ENCODE measurements at regions not wholly inside any gene's neighbourhood (a gene's known extent, or its start where the extent isn't known, plus 50 kb on each side); places are given as distances from the start of the nearest gene placed in this dataset.

- TF ChIP-seq EZH2 (IDR thresholded peaks at IDR 0.05; ENCODE audit: insufficient read depth, poor library complexity, severe bottlenecking) (no peak), EZH2phosphoT487 (IDR thresholded peaks at IDR 0.05; ENCODE audit: insufficient read depth, low read depth) (no peak)
- Histone ChIP-seq H3K9me2 (ENCODE audit: insufficient read depth) (no peaks in the 10 kb centered on the region), H3K27ac (no peak overlapping the region), H3K4me2 (ENCODE audit: unreplicated experiment) (no peak overlapping the region), H3K79me2 (ENCODE audit: insufficient read depth) (no peaks in the 10 kb centered on the region), H3F3A (ENCODE audit: insufficient read depth) (peaks cover 9% of the 10 kb centered on the region; the same call in 1 of the 2 replicates), H3K9ac (no peak overlapping the region), H3K36me3 (ENCODE audit: low read depth) (no peaks in the 10 kb centered on the region), H2AFZ (no peak overlapping the region), H3K9me3 (ENCODE audit: low read depth) (no peaks in the 10 kb centered on the region), H3K27me3 (replicated peaks; ENCODE audit: insufficient read depth) (no peaks in the 10 kb centered on the region), H3K4me1 (ENCODE audit: insufficient read depth) (peaks cover 20% of the 10 kb centered on the region), H4K20me1 (ENCODE audit: insufficient read depth) (no peaks in the 10 kb centered on the region), H3K4me3 (no peak overlapping the region)
- DNase-seq, result no peak
- 88 to 93% methylated on average over 4 of the region's 4 CpGs for WGBS, 2 experiments (ENCODE audit: low coverage in 1 of 2, low lambda C conversion rate in 2 of 2, missing lambda C conversion rate in 2 of 2)
- in situ Hi-C loops (cut with MboI), result no loop called here
These were observed 79.1 kb upstream of the ZFP64 start for GRCh38 chr20:52270696-52271095.

GRCh38 chr20:52270001-52270606 lies 78.5 kb upstream of the ZFP64 start:
- Histone ChIP-seq H3K79me2 (ENCODE audit: insufficient read depth) (no peaks in the 10 kb centered on the region), H4K20me1 (ENCODE audit: insufficient read depth) (no peaks in the 10 kb centered on the region), H3K4me3 (no peak overlapping the region), H3K4me2 (ENCODE audit: unreplicated experiment) (no peak overlapping the region), H3K9me2 (ENCODE audit: insufficient read depth) (no peaks in the 10 kb centered on the region), H3K4me1 (ENCODE audit: insufficient read depth) (peaks cover 20% of the 10 kb centered on the region), H3K27ac (no peak overlapping the region), H3F3A (ENCODE audit: insufficient read depth) (peaks cover 9% of the 10 kb centered on the region; the same call in 1 of the 2 replicates), H3K9me3 (ENCODE audit: low read depth) (no peaks in the 10 kb centered on the region), H2AFZ (no peak overlapping the region), H3K9ac (no peak overlapping the region), H3K27me3 (replicated peaks; ENCODE audit: insufficient read depth) (no peaks in the 10 kb centered on the region), H3K36me3 (ENCODE audit: low read depth) (no peaks in the 10 kb centered on the region)
- in situ Hi-C loops (cut with MboI), result no loop called here
- 94 to 95% methylated on average over 4 of the region's 4 CpGs for WGBS, 2 experiments (ENCODE audit: low coverage in 1 of 2, low lambda C conversion rate in 2 of 2, missing lambda C conversion rate in 2 of 2)
- TF ChIP-seq EZH2 (IDR thresholded peaks at IDR 0.05; ENCODE audit: insufficient read depth, poor library complexity, severe bottlenecking) (no peak), EZH2phosphoT487 (IDR thresholded peaks at IDR 0.05; ENCODE audit: insufficient read depth, low read depth) (no peak)
- no peak for DNase-seq

DNA sequence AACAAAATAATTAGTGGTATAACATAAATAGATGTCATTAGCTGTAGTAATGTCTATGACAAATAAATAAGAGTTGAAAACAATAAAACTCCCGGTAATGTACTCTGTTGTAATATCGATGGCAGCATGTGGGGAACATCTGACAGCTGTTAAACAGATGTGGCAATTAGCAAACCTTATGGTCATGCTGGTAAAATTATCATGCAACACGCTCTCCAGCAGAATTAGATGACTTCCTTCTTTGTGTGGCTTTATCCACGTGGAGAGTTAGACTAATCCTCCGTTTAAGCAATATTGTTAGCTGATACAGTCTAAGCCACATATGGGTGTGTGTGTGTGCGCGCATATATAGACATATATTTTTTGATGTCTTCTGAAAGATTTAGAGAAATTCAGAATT lies 77.7 kb upstream of the ZFP64 start:
- H3K9me3 ChIP-seq (ENCODE audit: low read depth), result no peaks in the 10 kb centered on the region
- H3K79me2 ChIP-seq (ENCODE audit: insufficient read depth), result no peaks in the 10 kb centered on the region
- no peak overlapping the region for H3K4me3 ChIP-seq
- H2AFZ ChIP-seq, result no peak overlapping the region
- in situ Hi-C loops (cut with MboI), result no loop called here
- H3K9ac ChIP-seq, result no peak overlapping the region
- WGBS, 2 experiments (ENCODE audit: low coverage in 1 of 2, low lambda C conversion rate in 2 of 2, missing lambda C conversion rate in 2 of 2), result 5 to 9% methylated on average over 7 of the region's 7 CpGs
- H3K36me3 ChIP-seq (ENCODE audit: low read depth), result no peaks in the 10 kb centered on the region
- H3K27me3 ChIP-seq (replicated peaks; ENCODE audit: insufficient read depth), result no peaks in the 10 kb centered on the region
- no peaks in the 10 kb centered on the region for H3K9me2 ChIP-seq (ENCODE audit: insufficient read depth)
- peaks cover 20% of the 10 kb centered on the region for H3K4me1 ChIP-seq (ENCODE audit: insufficient read depth)
- peak overlapping the region; percentile 34 for H3K4me2 ChIP-seq (ENCODE audit: unreplicated experiment)
- peak; percentile 50 for DNase-seq
- peaks cover 9% of the 10 kb centered on the region; the same call in 1 of the 2 replicates for H3F3A ChIP-seq (ENCODE audit: insufficient read depth)
- TF ChIP-seq EZH2phosphoT487 (IDR thresholded peaks at IDR 0.05; ENCODE audit: insufficient read depth, low read depth), result no peak
- TF ChIP-seq EZH2 (IDR thresholded peaks at IDR 0.05; ENCODE audit: insufficient read depth, poor library complexity, severe bottlenecking), result no peak
- H4K20me1 ChIP-seq (ENCODE audit: insufficient read depth), result no peaks in the 10 kb centered on the region
- no peak overlapping the region for H3K27ac ChIP-seq

DNA sequence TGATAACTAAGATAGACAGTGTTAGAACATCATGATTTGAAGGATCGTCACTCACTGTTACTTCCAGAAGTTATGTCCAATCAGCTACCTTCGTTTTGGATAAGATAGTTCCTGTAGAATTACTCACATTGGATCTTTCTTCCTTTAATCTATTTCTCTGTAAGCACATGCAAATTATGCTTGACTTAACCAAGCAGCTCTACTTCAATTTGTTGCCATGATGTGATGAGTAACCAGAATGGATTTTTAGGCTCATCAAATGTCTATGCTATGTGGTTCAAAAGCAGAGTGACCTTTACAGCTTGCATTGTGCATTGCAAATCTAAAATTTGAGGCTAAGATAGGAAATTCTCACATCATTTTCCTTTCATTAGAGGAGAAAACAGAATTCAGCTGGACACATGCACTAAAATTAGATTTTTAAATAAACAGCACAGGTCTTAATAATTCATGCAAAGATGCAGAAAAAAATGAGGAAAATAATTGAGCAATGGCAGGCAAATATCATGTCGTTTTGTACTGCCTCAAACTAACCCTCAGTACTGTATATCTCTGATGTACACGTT lies 76.7 kb upstream of the ZFP64 start:
- H3K4me2 ChIP-seq (ENCODE audit: unreplicated experiment), result peak overlapping the region; percentile 15
- no peaks in the 10 kb centered on the region for H3K9me2 ChIP-seq (ENCODE audit: insufficient read depth)
- no peak overlapping the region for H3K27ac ChIP-seq
- H4K20me1 ChIP-seq (ENCODE audit: insufficient read depth), result no peaks in the 10 kb centered on the region
- H3K79me2 ChIP-seq (ENCODE audit: insufficient read depth), result no peaks in the 10 kb centered on the region
- no peak overlapping the region for H2AFZ ChIP-seq
- WGBS, 2 experiments (ENCODE audit: low coverage in 1 of 2, low lambda C conversion rate in 2 of 2, missing lambda C conversion rate in 2 of 2), result 43 to 45% methylated on average over 4 of the region's 4 CpGs
- no peak for TF ChIP-seq EZH2phosphoT487 (IDR thresholded peaks at IDR 0.05; ENCODE audit: insufficient read depth, low read depth)
- TF ChIP-seq EZH2 (IDR thresholded peaks at IDR 0.05; ENCODE audit: insufficient read depth, poor library complexity, severe bottlenecking), result no peak
- peaks cover 20% of the 10 kb centered on the region for H3K4me1 ChIP-seq (ENCODE audit: insufficient read depth)
- peak; percentile 60 for DNase-seq
- no peaks in the 10 kb centered on the region for H3K36me3 ChIP-seq (ENCODE audit: low read depth)
- H3K9ac ChIP-seq, result no peak overlapping the region
- peaks cover 9% of the 10 kb centered on the region; the same call in 1 of the 2 replicates for H3F3A ChIP-seq (ENCODE audit: insufficient read depth)
- no peak overlapping the region for H3K4me3 ChIP-seq
- in situ Hi-C loops (cut with MboI), result no loop called here
- no peaks in the 10 kb centered on the region for H3K27me3 ChIP-seq (replicated peaks; ENCODE audit: insufficient read depth)
- no peaks in the 10 kb centered on the region for H3K9me3 ChIP-seq (ENCODE audit: low read depth)
